ENCODE measurements at regions not wholly inside any gene's neighbourhood (a gene's known extent, or its start where the extent isn't known, plus 50 kb on each side); places are given as distances from the start of the nearest gene placed in this dataset.

DNA sequence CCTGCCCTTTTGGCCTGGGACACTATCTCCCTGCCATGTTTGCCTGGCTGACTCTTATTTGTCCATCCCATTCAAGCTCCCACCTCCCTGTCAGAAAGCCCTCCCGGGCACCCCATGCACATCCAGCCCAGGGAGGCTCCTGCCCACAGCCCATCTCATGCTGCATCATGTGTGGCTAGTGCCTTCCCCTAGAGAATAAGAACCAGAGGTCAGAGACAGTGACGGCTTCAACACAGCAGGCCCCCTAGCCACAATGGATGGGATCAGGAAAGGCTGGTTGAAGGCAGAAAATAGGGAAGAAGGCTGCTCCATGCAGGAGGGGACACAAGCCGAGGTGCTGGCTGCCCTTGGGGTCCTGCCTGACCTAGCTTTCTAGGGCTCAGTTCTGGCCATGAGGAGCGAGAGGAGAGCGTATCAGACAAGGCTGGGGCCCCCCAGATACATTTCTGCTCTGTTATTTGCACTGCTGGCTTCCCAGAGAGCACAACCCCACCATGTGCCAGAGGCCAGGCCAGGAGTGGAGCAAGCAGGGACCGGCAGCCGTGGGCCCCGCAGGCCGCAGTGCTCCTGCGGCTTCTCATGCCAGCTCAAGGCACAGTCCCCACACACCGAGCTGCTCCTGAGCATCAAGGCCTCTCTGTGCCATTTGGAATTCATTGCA is 161.1 kb upstream of the ZMIZ1 start:
- intact Hi-C loops (cut with DNase I), result no loop called here
- DNase-seq, result peak in 2 of 10 donors; percentile 7 to 73

DNA sequence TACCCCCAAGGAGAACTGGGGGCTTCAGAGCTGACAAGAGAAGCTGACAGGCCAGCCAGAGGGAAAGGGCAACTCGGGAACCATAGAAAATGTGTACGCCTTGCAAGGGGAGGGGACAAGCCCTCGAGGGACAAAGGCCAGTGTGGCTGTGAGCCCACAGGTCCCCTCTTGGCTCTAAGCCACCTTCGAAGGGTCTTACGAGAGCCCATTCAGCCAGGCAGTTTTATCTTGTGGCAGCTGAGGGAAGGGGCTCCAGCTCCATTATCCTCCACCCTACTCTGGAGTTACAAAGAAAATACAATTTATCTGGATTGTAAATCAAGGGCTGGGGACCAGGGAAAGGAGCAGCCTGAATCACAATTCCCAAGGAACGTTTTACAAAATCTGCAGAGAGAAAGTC is 159.5 kb upstream of the ZMIZ1 start:
- intact Hi-C loops (cut with DNase I), result no loop called here

GRCh38 chr10:78910021-78910420 is 158.7 kb upstream of the ZMIZ1 start:
- intact Hi-C loops (cut with DNase I), result loop anchor here (5.0 to 10.0 kb wide), 3 partner anchors 53 to 605 kb away; no protein-coding TSS in a partner anchor
- DNase-seq, result peak in 2 of 10 donors; percentile 10 to 40

More for the DNA sequence above, 159.5 kb upstream of the ZMIZ1 start:
- DNase-seq, result peak in 2 of 10 donors; percentile 11 to 54

DNA sequence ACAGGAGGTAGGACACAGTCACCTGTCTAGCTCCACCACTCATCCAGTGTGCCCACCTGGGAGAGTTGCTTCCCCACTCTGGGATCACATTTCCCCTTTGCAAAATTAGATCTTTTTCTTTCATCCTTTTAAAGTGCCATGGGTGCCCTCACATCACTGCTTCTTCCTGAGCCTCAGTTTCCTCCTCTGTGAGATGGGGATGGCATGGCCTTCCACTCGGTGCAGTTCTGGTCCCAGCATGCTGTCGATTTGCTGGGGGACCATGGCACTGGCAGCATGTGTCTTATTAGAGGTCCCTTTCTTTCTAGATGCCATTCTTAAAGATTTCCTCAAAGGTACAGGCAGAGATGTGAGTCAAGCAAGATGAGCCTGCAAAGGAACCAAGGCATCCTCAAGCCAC is 158.3 kb upstream of the ZMIZ1 start:
- DNase-seq, result peak in 1 of 10 donors; percentile 55
- intact Hi-C loops (cut with DNase I), result loop anchor here (5.0 to 10.0 kb wide), 3 partner anchors 53 to 606 kb away; no protein-coding TSS in a partner anchor

GRCh38 chr10:78910886-78911285 is 157.9 kb upstream of the ZMIZ1 start:
- peak in 2 of 10 donors; percentile 13 to 72 for DNase-seq
- intact Hi-C loops (cut with DNase I), result loop anchor here (5.0 to 10.0 kb wide), 3 partner anchors 54 to 606 kb away; no protein-coding TSS in a partner anchor

DNA sequence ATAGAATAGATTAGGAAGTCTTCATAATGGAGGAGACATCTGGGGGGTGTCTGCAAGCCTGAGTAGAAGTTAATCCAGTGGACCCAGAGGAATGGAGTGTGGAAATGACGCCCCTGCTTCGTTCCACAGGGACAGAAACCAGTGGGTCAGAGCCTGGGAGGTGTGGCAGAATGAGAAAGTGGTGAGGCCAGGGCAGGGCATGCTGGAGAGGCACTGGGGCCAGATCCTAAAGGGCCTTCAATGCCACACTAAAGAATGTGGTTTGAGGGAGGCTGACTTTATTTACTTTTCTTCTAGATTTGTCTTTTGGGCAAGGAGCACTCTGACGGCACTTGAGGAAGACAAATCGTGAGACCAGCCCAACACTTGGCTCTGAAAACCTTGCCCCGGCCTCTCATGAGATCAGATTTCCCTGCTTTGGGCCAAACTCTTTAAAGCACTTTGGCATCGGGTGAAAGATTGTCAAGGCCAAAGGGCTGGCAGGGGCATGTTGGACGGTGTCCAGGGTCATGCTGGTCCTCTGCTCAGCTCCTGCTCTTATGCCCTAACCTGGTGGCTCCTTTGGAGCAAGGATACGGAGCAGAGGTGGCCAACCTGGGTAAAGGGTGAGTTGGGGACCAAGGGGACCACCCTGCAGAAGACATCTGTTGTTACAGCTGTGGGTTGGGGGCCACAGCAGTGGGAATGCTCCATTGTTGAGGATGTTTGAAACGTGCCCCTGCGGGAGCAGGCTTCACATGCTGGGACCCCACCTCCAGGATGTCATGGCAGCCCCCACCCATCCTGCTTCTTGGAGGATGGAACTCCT is 157.0 kb upstream of the ZMIZ1 start:
- peak in 2 of 10 donors; percentile 16 to 75 for DNase-seq
- intact Hi-C loops (cut with DNase I), result loop anchor here (5.0 to 10.0 kb wide), 3 partner anchors 54 to 607 kb away; no protein-coding TSS in a partner anchor

GRCh38 chr10:78912361-78913218 is 156.2 kb upstream of the ZMIZ1 start:
- DNase-seq, result peak in 1 of 10 donors; percentile 75

DNA sequence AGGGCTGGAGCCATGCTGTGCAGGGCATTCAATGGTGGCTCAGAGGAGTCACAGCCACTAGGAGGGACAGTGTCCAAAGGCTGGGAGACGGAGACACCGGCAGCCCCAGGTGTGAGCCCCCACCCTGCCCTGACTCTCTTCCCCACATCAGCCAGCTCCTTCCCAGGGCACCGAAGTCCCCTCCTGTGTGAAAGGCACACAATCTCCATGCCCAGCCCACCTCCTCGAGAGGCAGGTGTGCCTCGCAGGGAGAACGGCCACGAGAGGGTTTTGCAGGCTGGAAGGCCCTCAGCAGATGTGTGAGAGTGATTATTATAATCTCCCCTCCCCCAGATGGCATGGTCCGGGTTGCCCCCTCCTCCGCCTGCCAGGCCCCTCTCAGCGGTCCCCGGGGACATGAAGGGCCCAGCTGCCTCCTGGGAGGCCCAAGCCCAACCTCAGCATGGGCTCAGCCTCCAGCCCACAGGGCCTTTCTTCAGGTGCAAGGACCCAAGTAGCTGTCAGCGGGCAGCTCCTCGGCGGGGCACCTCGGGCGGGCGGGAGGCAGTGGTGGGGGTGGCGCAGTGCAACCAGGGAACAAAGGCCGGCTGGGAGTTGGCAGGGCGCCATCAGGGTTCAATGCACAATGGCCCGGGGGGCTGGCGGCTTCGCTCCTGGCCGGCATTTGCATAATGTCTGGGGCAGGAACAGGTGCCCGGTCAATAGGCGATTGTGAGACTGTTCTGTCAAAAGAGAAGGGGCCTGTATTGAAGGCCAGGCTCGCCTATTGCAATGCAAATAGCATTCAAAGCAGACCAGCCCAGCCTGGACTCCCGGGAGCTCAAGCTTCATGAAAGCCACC is 155.3 kb upstream of the ZMIZ1 start:
- intact Hi-C loops (cut with DNase I), result loop anchor here (2.0 to 10.0 kb wide), 4 partner anchors 56 to 609 kb away; no protein-coding TSS in a partner anchor
- DNase-seq, result peak; percentile 88 to 99 (median 94)

More at GRCh38 chr10:78912361-78913218, 156.2 kb upstream of the ZMIZ1 start:
- intact Hi-C loops (cut with DNase I), result loop anchor here (5.0 to 10.0 kb wide), 3 partner anchors 55 to 608 kb away; no protein-coding TSS in a partner anchor

- DNase-seq, result no peak
- intact Hi-C loops (cut with DNase I), result loop anchor here (2.0 to 10.0 kb wide), 4 partner anchors 57 to 609 kb away; no protein-coding TSS in a partner anchor
Measured at GRCh38 chr10:78914060-78914378, 154.7 kb upstream of the ZMIZ1 start.

DNA sequence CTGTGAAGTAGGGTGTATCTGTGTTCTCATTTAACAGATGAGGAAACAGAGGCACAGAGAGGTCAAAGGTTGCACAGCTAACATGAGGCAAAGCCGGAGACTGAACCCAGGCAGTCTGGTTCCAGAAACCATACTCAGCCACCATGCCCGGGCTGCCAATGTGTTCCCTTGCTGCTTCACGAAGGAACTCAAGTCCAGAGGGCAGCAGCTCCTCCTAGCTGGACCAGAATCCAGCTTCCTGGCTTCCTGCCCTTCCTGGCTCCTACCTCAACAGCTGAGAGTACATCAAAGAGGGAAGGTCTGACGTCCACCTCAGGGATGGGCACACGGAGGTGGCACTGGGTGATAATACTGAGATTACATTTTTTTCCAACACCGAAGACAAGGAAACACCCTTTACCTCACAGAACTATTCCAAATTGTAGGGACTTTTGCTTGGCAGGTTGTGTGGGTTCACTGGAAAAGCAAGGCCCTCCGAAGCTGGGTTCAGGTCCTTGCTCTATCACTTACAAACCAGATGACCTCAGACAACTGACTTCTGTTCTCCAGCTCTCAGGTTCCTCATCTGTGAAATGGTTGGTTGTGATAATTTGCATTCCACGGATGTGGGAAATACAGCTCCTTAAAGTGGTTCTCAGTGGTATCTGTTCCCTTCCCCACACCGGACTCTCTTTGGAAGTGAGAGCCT is 154.1 kb upstream of the ZMIZ1 start:
- intact Hi-C loops (cut with DNase I), result loop anchor here (2.0 to 10.0 kb wide), 4 partner anchors 57 to 610 kb away; no protein-coding TSS in a partner anchor
- peak in 5 of 10 donors; percentile 21 to 83 (median 40) for DNase-seq

- DNase-seq, result no peak
- intact Hi-C loops (cut with DNase I), result loop anchor here (2.0 to 10.0 kb wide), 2 partner anchors 58 to 610 kb away; no protein-coding TSS in a partner anchor
Measured at GRCh38 chr10:78915190-78915518, 153.6 kb upstream of the ZMIZ1 start.

- peak in 7 of 10 donors; percentile 26 to 92 (median 51) for DNase-seq
- intact Hi-C loops (cut with DNase I), result loop anchor here (10.0 kb wide), 1 partner anchor 611 kb away; no protein-coding TSS in a partner anchor
Measured at GRCh38 chr10:78916227-78916626, 152.5 kb upstream of the ZMIZ1 start.

DNA sequence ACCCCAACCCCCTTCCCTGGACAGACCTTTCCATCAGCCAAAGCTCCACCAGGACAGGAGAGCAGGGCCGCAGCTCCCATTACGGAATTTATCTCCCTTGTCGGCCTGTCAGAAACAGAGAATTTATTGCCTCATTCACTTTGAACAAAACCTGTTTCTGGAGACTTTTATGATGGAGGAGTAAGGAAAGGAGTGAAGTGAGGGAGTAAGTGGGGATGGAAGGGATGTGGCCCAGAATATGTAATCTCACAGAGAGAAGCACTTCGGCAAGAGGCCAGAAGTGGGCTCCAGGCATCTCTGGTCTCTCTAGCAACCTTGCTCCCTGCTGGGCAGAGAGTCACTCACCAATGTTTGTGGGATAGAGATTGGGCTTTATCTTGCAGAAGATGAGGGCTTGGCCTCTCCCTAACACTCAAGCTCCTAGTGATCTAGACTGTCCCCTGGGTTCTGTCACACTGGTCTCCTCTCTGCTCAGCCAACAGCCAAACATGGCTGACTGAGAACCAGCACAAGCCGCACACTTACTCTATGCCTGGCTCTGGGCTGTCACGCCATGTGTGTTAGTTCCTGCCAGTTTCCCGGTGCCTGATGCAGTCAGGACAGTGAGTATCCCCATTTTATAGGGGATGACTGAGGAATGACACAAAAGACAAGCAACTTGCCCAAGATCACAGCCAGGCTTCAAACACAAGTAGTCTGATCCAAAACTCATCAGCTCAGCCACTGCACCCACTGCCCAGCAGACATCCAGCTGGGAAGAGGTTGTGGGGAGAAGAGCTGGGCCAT is 149.4 kb upstream of the ZMIZ1 start:
- peak in 1 of 10 donors; percentile 10 for DNase-seq
- intact Hi-C loops (cut with DNase I), result loop anchor here (10.0 kb wide), 1 partner anchor 615 kb away; no protein-coding TSS in a partner anchor

GRCh38 chr10:78920011-78920410 is 148.8 kb upstream of the ZMIZ1 start:
- intact Hi-C loops (cut with DNase I), result no loop called here
- peak in 1 of 10 donors; percentile 59 for DNase-seq

- peak in 1 of 10 donors; percentile 47 for DNase-seq
- intact Hi-C loops (cut with DNase I), result no loop called here
Measured at GRCh38 chr10:78921895-78922294, 146.9 kb upstream of the ZMIZ1 start.

GRCh38 chr10:78923647-78924318 is 145.0 kb upstream of the ZMIZ1 start:
- peak in 1 of 10 donors; percentile 26 for DNase-seq
- intact Hi-C loops (cut with DNase I), result no loop called here
